A673 (cell line): ENCODE measurements at regions not wholly inside any gene's neighbourhood (a gene's known extent, or its start where the extent isn't known, plus 50 kb on each side); places are given as distances from the start of the nearest gene placed in this dataset.

Source experiments
- BruUV-seq: library from RNA; stranded (reverse); fragments of 400-500 nt; replicated peaks from 2 replicates; lab custom pipeline; 2021; lab: Mats Ljungman, UMichigan
- CTCF ChIA-PET: fragments of 300-600 bp; sonication (Branson Sonifier 250); formaldehyde crosslinking; loops from one replicate; lab custom pipeline; 2022; ENCODE audit warnings: antibody characterized with exemption; lab: Charles Lee
- POLR2A ChIA-PET: fragments of 300-600 bp; sonication (Branson Sonifier 250); formaldehyde crosslinking; loops from one replicate; lab custom pipeline; 2022; ENCODE audit warnings: antibody characterized with exemption; ENCODE audit not compliant: low non-redundant PET; lab: Charles Lee
- DNase-seq: peaks from one replicate; pipeline ENCODE4 v3.0.0-alpha.2; 2015; ENCODE audit warnings: low spot score
- H3K27ac ChIP-seq: fragments of 200-600 bp; sonication (generic); 2 replicates; pipeline ENCODE4 v1.5.1; 2016; ENCODE audit warnings: mixed run types, low read depth, mild to moderate bottlenecking, mixed read lengths, antibody characterized with exemption, low read length; ENCODE audit not compliant: poor library complexity, severe bottlenecking
- H3K27me3 ChIP-seq: fragments of 200-600 bp; sonication (generic); replicated peaks from 2 replicates; pipeline ENCODE4 v1.6.1; 2017; ENCODE audit warnings: mixed run types, low read depth, mild to moderate bottlenecking, mixed read lengths, antibody characterized with exemption, low read length; ENCODE audit not compliant: insufficient read depth, poor library complexity
- H3K36me3 ChIP-seq: fragments of 200-600 bp; sonication (generic); 2 replicates; pipeline ENCODE4 v1.6.1; 2016; ENCODE audit warnings: mixed run types, mild to moderate bottlenecking, mixed read lengths, antibody characterized with exemption, low read length; ENCODE audit not compliant: insufficient read depth, poor library complexity, severe bottlenecking
- H3K4me1 ChIP-seq: fragments of 200-600 bp; sonication (generic); 2 replicates; pipeline ENCODE4 v1.6.1; 2017; ENCODE audit warnings: mixed run types, mild to moderate bottlenecking, mixed read lengths, antibody characterized with exemption, low read length; ENCODE audit not compliant: insufficient read depth, poor library complexity, severe bottlenecking
- H3K4me3 ChIP-seq: fragments of 200-600 bp; sonication (generic); 2 replicates; pipeline ENCODE4 v1.5.1; 2016; ENCODE audit warnings: low read depth, mixed run types, mild to moderate bottlenecking, mixed read lengths, low read length; ENCODE audit not compliant: poor library complexity, severe bottlenecking
- H3K9me3 ChIP-seq: fragments of 200-600 bp; sonication (generic); 2 replicates; pipeline ENCODE4 v1.6.1; 2016; ENCODE audit warnings: mixed run types, low read depth, mild to moderate bottlenecking, mixed read lengths, antibody characterized with exemption, low read length; ENCODE audit not compliant: poor library complexity, severe bottlenecking
- EZH2 ChIP-seq: fragments of 200-600 bp; sonication (generic); IDR thresholded peaks from 2 replicates; pipeline ENCODE4 v1.6.1; 2017; ENCODE audit warnings: borderline replicate concordance, low read depth, mild to moderate bottlenecking, mixed read lengths, antibody characterized with exemption, low read length; ENCODE audit not compliant: poor library complexity, severe bottlenecking
- intact Hi-C: fragments of 100-400 bp; cut with micrococcal nuclease; formaldehyde crosslinking; loops from one replicate; pipeline ENCODE4 v1.10.0; 2022; ENCODE audit not compliant: unreplicated experiment
- TF ChIP-seq, protein P1 (sequence below): fragments of 300-800, 200-600 bp; sonication (generic); conservative IDR thresholded peaks from 2 replicates; pipeline ENCODE4 v1.5.1; 2017; ENCODE audit warnings: low read depth, mild to moderate bottlenecking, antibody characterized with exemption, low read length, moderate library complexity, mixed read lengths

DNA sequence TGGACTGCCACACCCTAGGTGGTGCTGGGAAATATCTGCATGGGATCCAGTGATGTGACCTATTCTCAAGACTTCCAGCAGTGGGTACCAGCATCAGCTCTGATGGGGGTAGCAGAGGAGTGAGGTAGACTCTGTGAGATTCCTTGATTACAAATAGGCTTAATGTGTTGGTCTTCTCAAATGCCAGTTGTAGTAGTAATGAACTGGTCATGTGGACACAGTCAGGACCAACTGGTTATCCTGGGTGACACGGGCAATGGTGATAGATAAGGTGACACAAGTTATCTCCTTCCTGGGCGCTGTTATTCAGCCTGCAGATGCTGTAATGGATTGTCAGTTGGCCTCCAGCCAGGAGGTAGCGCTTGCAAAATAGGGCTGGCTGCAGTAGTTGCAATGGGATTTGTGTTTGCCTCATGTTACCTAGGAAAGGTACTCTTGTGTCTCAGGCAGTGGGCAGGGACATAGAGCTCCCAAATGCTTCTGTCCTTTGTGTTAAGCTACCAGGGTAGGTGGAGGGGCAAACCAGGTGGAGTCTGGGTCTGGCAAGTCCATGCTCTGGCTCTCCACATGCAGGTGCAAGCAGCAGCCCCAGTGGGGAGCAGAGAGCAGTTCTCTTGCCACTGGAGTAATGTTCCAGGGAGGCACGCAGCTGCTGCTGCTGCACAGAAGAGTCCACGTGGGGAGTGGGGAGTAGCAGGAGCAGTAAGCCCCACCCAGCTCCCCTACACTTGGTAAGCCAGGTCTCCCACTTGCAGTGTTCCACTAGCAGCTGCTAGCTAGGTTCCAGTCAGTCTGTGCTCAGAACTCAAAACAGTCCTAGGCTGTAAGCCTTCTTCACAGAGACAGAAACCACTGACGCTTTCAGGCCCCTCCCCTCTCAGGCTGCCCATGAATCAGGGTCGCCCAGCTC lies 505.4 kb upstream of the DDX18 start:
- DNase-seq = no peak
- no peak for TF ChIP-seq EZH2
- TF ChIP-seq, protein P1, sequence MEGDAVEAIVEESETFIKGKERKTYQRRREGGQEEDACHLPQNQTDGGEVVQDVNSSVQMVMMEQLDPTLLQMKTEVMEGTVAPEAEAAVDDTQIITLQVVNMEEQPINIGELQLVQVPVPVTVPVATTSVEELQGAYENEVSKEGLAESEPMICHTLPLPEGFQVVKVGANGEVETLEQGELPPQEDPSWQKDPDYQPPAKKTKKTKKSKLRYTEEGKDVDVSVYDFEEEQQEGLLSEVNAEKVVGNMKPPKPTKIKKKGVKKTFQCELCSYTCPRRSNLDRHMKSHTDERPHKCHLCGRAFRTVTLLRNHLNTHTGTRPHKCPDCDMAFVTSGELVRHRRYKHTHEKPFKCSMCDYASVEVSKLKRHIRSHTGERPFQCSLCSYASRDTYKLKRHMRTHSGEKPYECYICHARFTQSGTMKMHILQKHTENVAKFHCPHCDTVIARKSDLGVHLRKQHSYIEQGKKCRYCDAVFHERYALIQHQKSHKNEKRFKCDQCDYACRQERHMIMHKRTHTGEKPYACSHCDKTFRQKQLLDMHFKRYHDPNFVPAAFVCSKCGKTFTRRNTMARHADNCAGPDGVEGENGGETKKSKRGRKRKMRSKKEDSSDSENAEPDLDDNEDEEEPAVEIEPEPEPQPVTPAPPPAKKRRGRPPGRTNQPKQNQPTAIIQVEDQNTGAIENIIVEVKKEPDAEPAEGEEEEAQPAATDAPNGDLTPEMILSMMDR = no peak
- CTCF ChIA-PET = no interaction called here
- Histone ChIP-seq H3K27ac (no peak overlapping the region), H3K27me3 (no peaks in the 10 kb centered on the region), H3K4me1 (no peaks in the 10 kb centered on the region), H3K9me3 (peaks cover under 1% of the 10 kb centered on the region), H3K4me3 (no peak overlapping the region), H3K36me3 (no peaks in the 10 kb centered on the region)
- no TSS peak for BruUV-seq
- intact Hi-C loops = no loop called here
- POLR2A ChIA-PET = interaction anchor here (0.7 kb wide), 1 partner anchor 822 kb away, joined by 3 read pairs; no protein-coding TSS in a partner anchor

DNA sequence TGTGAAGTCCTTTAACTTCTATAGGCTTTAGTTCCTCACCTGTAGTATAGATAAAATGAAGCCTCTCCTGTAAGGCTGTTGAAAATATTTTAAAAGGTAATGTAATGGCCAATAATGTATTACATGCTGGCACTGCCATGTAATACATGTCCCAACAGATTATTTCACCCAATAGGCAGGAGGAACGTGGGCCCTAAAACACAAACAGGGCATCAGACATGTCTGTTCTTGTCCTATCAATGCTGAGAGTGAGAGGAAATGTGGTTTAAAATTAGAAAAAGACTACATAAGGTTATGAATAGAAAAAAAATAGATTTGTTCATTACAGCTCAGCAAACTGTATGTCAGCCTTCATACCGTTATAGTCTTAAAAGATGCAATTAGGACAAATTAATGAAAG lies 492.7 kb upstream of the DDX18 start:
- H3K4me1 ChIP-seq = no peaks in the 10 kb centered on the region
- ChIA-PET POLR2A (no interaction called here), CTCF (no interaction called here)
- DNase-seq = no peak
- H3K9me3 ChIP-seq = no peaks in the 10 kb centered on the region
- H3K27me3 ChIP-seq = no peaks in the 10 kb centered on the region
- no peak overlapping the region for H3K4me3 ChIP-seq
- H3K27ac ChIP-seq = no peak overlapping the region
- no TSS peak for BruUV-seq
- no peaks in the 10 kb centered on the region for H3K36me3 ChIP-seq
- intact Hi-C loops = no loop called here
- TF ChIP-seq EZH2 = no peak
- TF ChIP-seq, protein P1 = no peak

DNA sequence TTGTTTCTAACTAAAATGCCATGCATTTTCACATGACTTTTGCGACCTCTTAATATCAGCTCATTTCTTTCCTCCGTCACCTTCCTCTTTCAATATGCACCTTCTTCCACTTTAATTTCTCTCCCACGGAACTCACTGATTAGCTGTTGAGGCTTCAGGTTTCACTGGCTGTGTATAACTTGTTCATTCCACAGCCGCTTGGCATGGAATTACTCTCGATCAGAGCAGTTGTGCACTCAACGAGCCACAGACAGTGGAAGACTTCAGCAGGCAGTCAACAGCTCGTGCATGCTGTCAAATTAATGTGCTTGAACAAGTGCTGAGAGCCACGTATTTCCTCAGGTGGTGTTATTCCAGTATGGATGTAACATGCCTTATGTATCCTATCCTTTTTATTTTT lies 491.2 kb upstream of the DDX18 start:
- intact Hi-C loops = no loop called here
- no peak for DNase-seq
- no peaks in the 10 kb centered on the region for H3K36me3 ChIP-seq
- no peak overlapping the region for H3K27ac ChIP-seq
- H3K27me3 ChIP-seq = no peaks in the 10 kb centered on the region
- POLR2A ChIA-PET = no interaction called here
- CTCF ChIA-PET = no interaction called here
- no peak overlapping the region for H3K4me3 ChIP-seq
- H3K9me3 ChIP-seq = no peaks in the 10 kb centered on the region
- TF ChIP-seq EZH2 = no peak
- TF ChIP-seq, protein P1 = no peak
- no peaks in the 10 kb centered on the region for H3K4me1 ChIP-seq
- no TSS peak for BruUV-seq
